WTC11 (cell line): ENCODE measurements at regions not wholly inside any gene's neighbourhood (a gene's known extent, or its start where the extent isn't known, plus 50 kb on each side); places are given as distances from the start of the nearest gene placed in this dataset.

Experiments
- ATAC-seq: fragments of 200-7000 bp; cut with Tn5 transposase; 2 replicates; pipeline ENCODE4 v1.10.0; 2021; ENCODE audit warnings: mild to moderate bottlenecking, moderate library complexity
- CTCF ChIA-PET: fragments of 300-600 bp; sonication (Branson Sonifier 250); formaldehyde crosslinking; loops from one replicate; lab custom pipeline; 2021; ENCODE audit warnings: antibody characterized with exemption; lab: Charles Lee
- POLR2A ChIA-PET: fragments of 350-600 bp; sonication (Branson Sonifier 250); formaldehyde crosslinking; loops from one replicate; lab custom pipeline; 2021; ENCODE audit warnings: antibody characterized with exemption; lab: Charles Lee
- DNase-seq: peaks from one replicate; pipeline ENCODE4 v3.0.0; 2021; ENCODE audit warnings: low spot score
- H3K27ac Mint-ChIP-seq: 2 replicates; pipeline ENCODE4 v1.8.0; 2021; ENCODE audit warnings: mixed read lengths
- H3K27me3 Mint-ChIP-seq: 2 replicates; pipeline ENCODE4 v1.8.0; 2021; ENCODE audit warnings: low read depth, mild to moderate bottlenecking, moderate library complexity, mixed read lengths
- H3K36me3 Mint-ChIP-seq: 2 replicates; pipeline ENCODE4 v1.8.0; 2021; ENCODE audit warnings: mixed read lengths
- H3K4me1 Mint-ChIP-seq: 2 replicates; pipeline ENCODE4 v1.8.0; 2022; ENCODE audit warnings: mixed read lengths
- H3K4me3 Mint-ChIP-seq: 2 replicates; pipeline ENCODE4 v1.8.0; 2021; ENCODE audit warnings: mild to moderate bottlenecking, moderate library complexity, mixed read lengths
- H3K9me3 Mint-ChIP-seq: 2 replicates; pipeline ENCODE4 v1.8.0; 2021; ENCODE audit warnings: mixed read lengths
- ATF1 ChIP-seq: sonication (generic); formaldehyde crosslinking; IDR thresholded peaks from 2 replicates; pipeline ENCODE4 v1.8.1; 2023; ENCODE audit warnings: mild to moderate bottlenecking, moderate library complexity, missing genetic modification reagents
- CBFB ChIP-seq: sonication (generic); formaldehyde crosslinking; IDR thresholded peaks from 2 replicates; pipeline ENCODE4 v1.8.1; 2022; ENCODE audit warnings: mild to moderate bottlenecking, low read depth, missing genetic modification reagents
- CDX4 ChIP-seq: fragments of 250-450 bp; sonication (Bioruptor Pico); IDR thresholded peaks from 2 replicates; pipeline ENCODE4 v1.9.0; 2021; ENCODE audit warnings: moderate library complexity, mild to moderate bottlenecking, inconsistent platforms, borderline replicate concordance
- EMX1 ChIP-seq: fragments of 250-450 bp; sonication (Bioruptor Pico); IDR thresholded peaks from 2 replicates; pipeline ENCODE4 v1.8.0; 2021; ENCODE audit warnings: mild to moderate bottlenecking
- ESRRA ChIP-seq: sonication (generic); formaldehyde crosslinking; IDR thresholded peaks from 2 replicates; pipeline ENCODE4 v1.8.1; 2022; ENCODE audit warnings: mild to moderate bottlenecking, missing genetic modification reagents, borderline replicate concordance
- FOXP1 ChIP-seq: sonication (generic); formaldehyde crosslinking; IDR thresholded peaks from 2 replicates; pipeline ENCODE4 v1.8.0; 2022; ENCODE audit warnings: missing genetic modification reagents, mild to moderate bottlenecking, moderate library complexity, borderline replicate concordance
- GABPB1 ChIP-seq: sonication (generic); formaldehyde crosslinking; IDR thresholded peaks from 2 replicates; pipeline ENCODE4 v1.8.1; 2023; ENCODE audit warnings: mild to moderate bottlenecking, missing genetic modification reagents
- GRHL2 ChIP-seq: fragments of 250-450 bp; sonication (Bioruptor Pico); IDR thresholded peaks from 2 replicates; pipeline ENCODE4 v1.8.0; 2022; ENCODE audit warnings: mild to moderate bottlenecking, moderate library complexity; ENCODE audit not compliant: insufficient replicate concordance, severe bottlenecking
- KAT7 ChIP-seq: sonication (generic); formaldehyde crosslinking; IDR thresholded peaks from 2 replicates; pipeline ENCODE4 v1.8.1; 2023; ENCODE audit warnings: missing genetic modification reagents, mild to moderate bottlenecking, borderline replicate concordance
- MAX ChIP-seq: sonication (generic); formaldehyde crosslinking; IDR thresholded peaks from 2 replicates; pipeline ENCODE4 v1.8.0; 2022; ENCODE audit warnings: mild to moderate bottlenecking, missing genetic modification reagents
- PREB ChIP-seq: sonication (generic); formaldehyde crosslinking; IDR thresholded peaks from 2 replicates; pipeline ENCODE4 v1.8.1; 2022; ENCODE audit warnings: mild to moderate bottlenecking, missing genetic modification reagents, moderate library complexity, borderline replicate concordance
- RELA ChIP-seq: sonication (generic); formaldehyde crosslinking; IDR thresholded peaks from 2 replicates; pipeline ENCODE4 v1.8.1; 2022; ENCODE audit warnings: missing genetic modification reagents, mild to moderate bottlenecking, borderline replicate concordance
- RORB ChIP-seq: fragments of 250-450 bp; sonication (Bioruptor Pico); IDR thresholded peaks from 2 replicates; pipeline ENCODE4 v1.9.0; 2021; ENCODE audit warnings: mild to moderate bottlenecking
- SMAD4 ChIP-seq: sonication (generic); formaldehyde crosslinking; IDR thresholded peaks from 2 replicates; pipeline ENCODE4 v1.8.0; 2022; ENCODE audit warnings: mild to moderate bottlenecking, missing genetic modification reagents
- ZNF121 ChIP-seq: sonication (generic); formaldehyde crosslinking; IDR thresholded peaks from 2 replicates; pipeline ENCODE4 v1.8.0; 2023; ENCODE audit warnings: missing genetic modification reagents
- ZNF317 ChIP-seq: sonication (generic); formaldehyde crosslinking; IDR thresholded peaks from 2 replicates; pipeline ENCODE4 v1.8.1; 2023; ENCODE audit warnings: low read depth, mild to moderate bottlenecking, moderate library complexity, missing genetic modification reagents, borderline replicate concordance
- TF ChIP-seq, protein P1 (sequence below): sonication (generic); formaldehyde crosslinking; IDR thresholded peaks from 2 replicates; pipeline ENCODE4 v1.8.1; 2023; ENCODE audit warnings: mild to moderate bottlenecking, missing genetic modification reagents, moderate library complexity
- TF ChIP-seq, protein P2 (sequence below): sonication (generic); formaldehyde crosslinking; IDR thresholded peaks from 2 replicates; pipeline ENCODE4 v1.8.1; 2022; ENCODE audit warnings: mild to moderate bottlenecking, moderate library complexity, missing genetic modification reagents
- TF ChIP-seq, protein P3 (sequence below): sonication (generic); formaldehyde crosslinking; IDR thresholded peaks from 2 replicates; pipeline ENCODE4 v1.8.0; 2023; ENCODE audit warnings: missing genetic modification reagents, mild to moderate bottlenecking, borderline replicate concordance

GRCh38 chr12:96091833-96092232 is 56.4 kb upstream of the LTA4H start:
- Mint-ChIP-seq H3K27me3 (peaks cover 4% of the 10 kb centered on the region), H3K4me3 (no peak overlapping the region), H3K9me3 (peaks cover 46% of the 10 kb centered on the region), H3K36me3 (peaks cover 30% of the 10 kb centered on the region), H3K27ac (no peak overlapping the region), H3K4me1 (peaks cover 17% of the 10 kb centered on the region)
- TF ChIP-seq, protein P1, sequence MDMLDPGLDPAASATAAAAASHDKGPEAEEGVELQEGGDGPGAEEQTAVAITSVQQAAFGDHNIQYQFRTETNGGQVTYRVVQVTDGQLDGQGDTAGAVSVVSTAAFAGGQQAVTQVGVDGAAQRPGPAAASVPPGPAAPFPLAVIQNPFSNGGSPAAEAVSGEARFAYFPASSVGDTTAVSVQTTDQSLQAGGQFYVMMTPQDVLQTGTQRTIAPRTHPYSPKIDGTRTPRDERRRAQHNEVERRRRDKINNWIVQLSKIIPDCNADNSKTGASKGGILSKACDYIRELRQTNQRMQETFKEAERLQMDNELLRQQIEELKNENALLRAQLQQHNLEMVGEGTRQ (CRISPR knock-in tag): no peak
- TF ChIP-seq ATF1 (CRISPR knock-in tag) (no peak), MAX (CRISPR knock-in tag) (0 out of 2 replicates have a peak, but pooled peaks have one; percentile 19), KAT7 (CRISPR knock-in tag) (no peak), GABPB1 (CRISPR knock-in tag) (no peak)
- CTCF ChIA-PET: interaction anchor here (0.6 to 1.2 kb wide), 7 partner anchors 12 to 425 kb away, joined by 3 to 5 read pairs (median 3); no protein-coding TSS in a partner anchor
- DNase-seq: peak; percentile 13
- peak; percentile 49 for ATAC-seq
- POLR2A ChIA-PET: no interaction called here

DNA sequence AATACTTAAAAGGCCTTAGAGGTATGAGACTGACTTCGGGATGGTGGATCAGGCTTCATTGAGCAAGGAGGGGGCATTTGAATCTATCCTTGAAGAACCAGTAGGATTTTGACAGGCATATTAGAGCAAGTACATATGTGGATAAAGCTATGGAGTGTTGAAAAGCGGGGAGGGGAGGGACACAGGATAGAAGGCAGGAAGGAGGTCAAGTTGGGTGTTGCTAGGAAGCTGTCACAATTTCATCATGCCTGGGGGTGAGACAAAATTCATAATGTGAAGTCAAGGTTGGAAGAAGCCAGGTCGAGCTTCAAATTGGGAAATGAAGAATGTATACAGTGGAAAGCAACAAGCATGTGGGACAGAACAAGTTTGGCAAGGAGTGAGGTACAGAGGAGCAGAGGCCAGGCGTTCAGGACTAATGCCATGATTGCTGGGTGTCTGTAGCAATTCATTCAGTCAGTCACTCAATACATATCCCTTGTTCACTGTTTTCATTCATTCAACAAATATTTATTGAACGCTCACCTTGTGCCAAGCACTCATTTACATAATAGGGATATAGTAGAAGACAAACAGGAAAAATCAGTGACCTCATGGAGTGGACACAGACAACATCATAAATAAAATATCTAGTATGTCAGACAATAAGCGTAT is 58.3 kb upstream of the LTA4H start:
- H3K27me3 Mint-ChIP-seq: no peaks in the 10 kb centered on the region; the same call in 1 of the 2 replicates
- H3K4me3 Mint-ChIP-seq: no peak overlapping the region
- no peak overlapping the region; the same call in 1 of the 2 replicates for H3K27ac Mint-ChIP-seq
- DNase-seq (no peak), ATAC-seq (no peak)
- ChIA-PET POLR2A (no interaction called here), CTCF (no interaction called here)
- H3K4me1 Mint-ChIP-seq: peaks cover 17% of the 10 kb centered on the region
- peaks cover 32% of the 10 kb centered on the region for H3K9me3 Mint-ChIP-seq
- TF ChIP-seq, protein P2, sequence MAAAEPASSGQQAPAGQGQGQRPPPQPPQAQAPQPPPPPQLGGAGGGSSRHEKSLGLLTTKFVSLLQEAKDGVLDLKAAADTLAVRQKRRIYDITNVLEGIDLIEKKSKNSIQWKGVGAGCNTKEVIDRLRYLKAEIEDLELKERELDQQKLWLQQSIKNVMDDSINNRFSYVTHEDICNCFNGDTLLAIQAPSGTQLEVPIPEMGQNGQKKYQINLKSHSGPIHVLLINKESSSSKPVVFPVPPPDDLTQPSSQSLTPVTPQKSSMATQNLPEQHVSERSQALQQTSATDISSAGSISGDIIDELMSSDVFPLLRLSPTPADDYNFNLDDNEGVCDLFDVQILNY (CRISPR knock-in tag): no peak
- TF ChIP-seq SMAD4 (CRISPR knock-in tag) (no peak), RORB (no peak), PREB (CRISPR knock-in tag) (no peak), GRHL2 (CRISPR knock-in tag) (no peak), ZNF121 (CRISPR knock-in tag) (no peak), ZNF317 (CRISPR knock-in tag) (no peak), RELA (CRISPR knock-in tag) (no peak), CDX4 (CRISPR knock-in tag) (no peak), EMX1 (CRISPR knock-in tag) (no peak), FOXP1 (no peak), CBFB (no peak), ESRRA (no peak)
- TF ChIP-seq, protein P3, sequence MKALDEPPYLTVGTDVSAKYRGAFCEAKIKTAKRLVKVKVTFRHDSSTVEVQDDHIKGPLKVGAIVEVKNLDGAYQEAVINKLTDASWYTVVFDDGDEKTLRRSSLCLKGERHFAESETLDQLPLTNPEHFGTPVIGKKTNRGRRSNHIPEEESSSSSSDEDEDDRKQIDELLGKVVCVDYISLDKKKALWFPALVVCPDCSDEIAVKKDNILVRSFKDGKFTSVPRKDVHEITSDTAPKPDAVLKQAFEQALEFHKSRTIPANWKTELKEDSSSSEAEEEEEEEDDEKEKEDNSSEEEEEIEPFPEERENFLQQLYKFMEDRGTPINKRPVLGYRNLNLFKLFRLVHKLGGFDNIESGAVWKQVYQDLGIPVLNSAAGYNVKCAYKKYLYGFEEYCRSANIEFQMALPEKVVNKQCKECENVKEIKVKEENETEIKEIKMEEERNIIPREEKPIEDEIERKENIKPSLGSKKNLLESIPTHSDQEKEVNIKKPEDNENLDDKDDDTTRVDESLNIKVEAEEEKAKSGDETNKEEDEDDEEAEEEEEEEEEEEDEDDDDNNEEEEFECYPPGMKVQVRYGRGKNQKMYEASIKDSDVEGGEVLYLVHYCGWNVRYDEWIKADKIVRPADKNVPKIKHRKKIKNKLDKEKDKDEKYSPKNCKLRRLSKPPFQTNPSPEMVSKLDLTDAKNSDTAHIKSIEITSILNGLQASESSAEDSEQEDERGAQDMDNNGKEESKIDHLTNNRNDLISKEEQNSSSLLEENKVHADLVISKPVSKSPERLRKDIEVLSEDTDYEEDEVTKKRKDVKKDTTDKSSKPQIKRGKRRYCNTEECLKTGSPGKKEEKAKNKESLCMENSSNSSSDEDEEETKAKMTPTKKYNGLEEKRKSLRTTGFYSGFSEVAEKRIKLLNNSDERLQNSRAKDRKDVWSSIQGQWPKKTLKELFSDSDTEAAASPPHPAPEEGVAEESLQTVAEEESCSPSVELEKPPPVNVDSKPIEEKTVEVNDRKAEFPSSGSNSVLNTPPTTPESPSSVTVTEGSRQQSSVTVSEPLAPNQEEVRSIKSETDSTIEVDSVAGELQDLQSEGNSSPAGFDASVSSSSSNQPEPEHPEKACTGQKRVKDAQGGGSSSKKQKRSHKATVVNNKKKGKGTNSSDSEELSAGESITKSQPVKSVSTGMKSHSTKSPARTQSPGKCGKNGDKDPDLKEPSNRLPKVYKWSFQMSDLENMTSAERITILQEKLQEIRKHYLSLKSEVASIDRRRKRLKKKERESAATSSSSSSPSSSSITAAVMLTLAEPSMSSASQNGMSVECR (CRISPR knock-in tag): no peak
- peaks cover 13% of the 10 kb centered on the region for H3K36me3 Mint-ChIP-seq
